ENCODE measurements at regions not wholly inside any gene's neighbourhood (a gene's known extent, or its start where the extent isn't known, plus 50 kb on each side); places are given as distances from the start of the nearest gene placed in this dataset.

DNA sequence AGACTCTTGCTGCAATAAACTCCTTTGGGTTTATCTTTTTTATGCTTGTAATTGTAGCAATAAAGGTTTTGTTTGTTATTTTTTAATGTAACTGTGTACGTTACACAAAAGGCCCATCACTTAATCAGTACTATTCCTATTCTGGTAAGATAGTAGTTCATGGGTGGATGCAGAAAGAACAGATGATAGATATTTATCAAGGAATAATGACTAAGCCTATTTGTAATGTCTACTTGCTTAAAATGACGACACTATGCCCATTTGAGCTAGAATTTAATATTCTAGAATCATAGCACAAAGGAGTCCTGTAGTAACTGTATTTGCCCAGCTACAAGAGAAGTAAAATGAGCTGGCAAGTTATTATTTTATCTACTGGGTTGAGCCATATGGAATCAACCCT lies 235.4 kb upstream of the DYNLRB2 start:
- no peak overlapping the region for H3K4me3 ChIP-seq (ENCODE audit: low read depth, low read length)
- TF ChIP-seq, protein P1, sequence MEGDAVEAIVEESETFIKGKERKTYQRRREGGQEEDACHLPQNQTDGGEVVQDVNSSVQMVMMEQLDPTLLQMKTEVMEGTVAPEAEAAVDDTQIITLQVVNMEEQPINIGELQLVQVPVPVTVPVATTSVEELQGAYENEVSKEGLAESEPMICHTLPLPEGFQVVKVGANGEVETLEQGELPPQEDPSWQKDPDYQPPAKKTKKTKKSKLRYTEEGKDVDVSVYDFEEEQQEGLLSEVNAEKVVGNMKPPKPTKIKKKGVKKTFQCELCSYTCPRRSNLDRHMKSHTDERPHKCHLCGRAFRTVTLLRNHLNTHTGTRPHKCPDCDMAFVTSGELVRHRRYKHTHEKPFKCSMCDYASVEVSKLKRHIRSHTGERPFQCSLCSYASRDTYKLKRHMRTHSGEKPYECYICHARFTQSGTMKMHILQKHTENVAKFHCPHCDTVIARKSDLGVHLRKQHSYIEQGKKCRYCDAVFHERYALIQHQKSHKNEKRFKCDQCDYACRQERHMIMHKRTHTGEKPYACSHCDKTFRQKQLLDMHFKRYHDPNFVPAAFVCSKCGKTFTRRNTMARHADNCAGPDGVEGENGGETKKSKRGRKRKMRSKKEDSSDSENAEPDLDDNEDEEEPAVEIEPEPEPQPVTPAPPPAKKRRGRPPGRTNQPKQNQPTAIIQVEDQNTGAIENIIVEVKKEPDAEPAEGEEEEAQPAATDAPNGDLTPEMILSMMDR (IDR thresholded peaks at IDR 0.05; ENCODE audit: insufficient read depth, low read depth, low read length, missing control alignments): no peak
- no peak for DNase-seq (ENCODE audit: low read depth)

DNA sequence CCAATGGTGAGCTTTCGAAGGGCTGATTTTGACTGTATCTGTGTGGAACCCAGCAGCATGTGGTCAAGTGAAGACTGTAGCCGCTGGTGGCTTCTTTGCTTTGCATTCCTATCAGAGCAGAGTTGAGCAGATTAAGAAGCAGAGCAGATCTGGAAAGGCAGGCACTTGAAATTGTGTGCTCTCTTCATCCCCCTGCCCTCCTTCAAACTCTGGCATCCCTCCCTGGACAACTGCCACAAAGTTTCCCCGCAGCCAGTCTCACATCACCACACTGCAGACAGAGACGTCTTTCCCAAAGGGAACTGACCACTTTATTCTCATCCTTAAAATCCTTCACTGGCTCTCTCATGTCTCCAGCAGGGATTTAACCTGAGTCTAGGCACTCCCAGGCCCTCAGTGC lies 237.1 kb upstream of the DYNLRB2 start:
- TF ChIP-seq, protein P1 (IDR thresholded peaks at IDR 0.05; ENCODE audit: insufficient read depth, low read depth, low read length, missing control alignments): no peak
- DNase-seq (ENCODE audit: low read depth): no peak

DNA sequence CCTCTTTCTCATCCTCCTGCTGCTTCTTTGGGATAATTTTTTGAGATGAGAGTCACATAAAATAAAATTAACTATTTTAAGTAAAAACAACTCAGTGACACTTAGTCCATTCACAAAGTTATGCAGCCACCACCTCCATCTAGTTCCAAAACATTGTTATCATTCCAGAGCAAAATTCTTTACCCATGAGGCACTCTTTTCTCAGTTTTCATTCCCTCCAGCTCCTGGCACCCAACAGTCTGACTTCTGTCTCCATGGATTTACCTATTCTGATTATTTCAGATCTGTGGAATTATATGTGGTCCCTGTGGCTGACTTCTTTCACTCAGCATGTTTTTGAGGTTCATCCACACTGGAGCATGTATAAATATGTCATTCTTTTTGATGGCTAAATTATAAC lies 239.9 kb upstream of the DYNLRB2 start:
- TF ChIP-seq, protein P1 (IDR thresholded peaks at IDR 0.05; ENCODE audit: insufficient read depth, low read depth, low read length, missing control alignments): no peak
- no peak overlapping the region for H3K4me3 ChIP-seq (ENCODE audit: low read depth, low read length)
- DNase-seq (ENCODE audit: low read depth): no peak

More for the DNA sequence above, 237.1 kb upstream of the DYNLRB2 start:
- H3K4me3 ChIP-seq (ENCODE audit: low read depth, low read length): no peak overlapping the region

DNA sequence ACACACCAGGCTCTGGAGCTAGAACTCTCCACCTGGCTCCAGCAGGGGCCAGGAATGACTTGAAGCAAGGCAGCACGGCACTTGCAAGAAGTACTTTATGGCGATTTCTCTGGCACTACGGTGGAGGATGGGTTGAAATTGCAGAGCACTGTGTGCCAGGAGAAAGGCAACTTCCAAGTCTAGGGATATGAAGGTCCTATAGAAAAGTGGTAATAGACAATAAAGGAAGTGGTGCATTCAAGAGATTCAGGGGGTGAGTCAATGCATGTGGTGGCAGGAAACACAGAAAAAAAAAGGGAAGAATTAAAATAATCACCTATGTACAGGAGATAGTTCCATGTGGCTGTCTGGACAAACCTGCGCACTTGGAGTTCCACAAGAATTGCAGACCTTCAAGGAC lies 240.3 kb upstream of the DYNLRB2 start:
- no peak overlapping the region for H3K4me3 ChIP-seq (ENCODE audit: low read depth, low read length)
- no peak for DNase-seq (ENCODE audit: low read depth)
- TF ChIP-seq, protein P1 (IDR thresholded peaks at IDR 0.05; ENCODE audit: insufficient read depth, low read depth, low read length, missing control alignments): no peak

DNA sequence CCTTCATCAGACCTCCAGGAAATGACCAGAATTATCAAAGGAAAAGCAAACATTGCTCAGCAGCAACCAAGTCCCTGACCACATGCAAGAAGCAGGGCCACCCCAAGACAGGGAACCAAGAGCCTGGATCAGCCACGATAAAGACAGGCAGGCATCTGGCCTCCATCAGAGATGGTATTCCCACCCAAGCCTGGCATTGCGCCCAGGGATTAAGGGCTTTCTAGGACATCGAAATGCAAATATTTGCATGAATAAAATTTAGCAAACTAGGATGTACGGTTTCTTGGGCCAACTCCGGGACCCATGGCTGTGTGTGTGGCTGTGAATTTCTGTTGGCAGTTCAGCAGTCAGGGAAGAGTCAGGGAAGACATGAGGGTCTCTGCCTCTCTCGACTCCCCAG lies 241.4 kb upstream of the DYNLRB2 start:
- TF ChIP-seq, protein P1 (IDR thresholded peaks at IDR 0.05; ENCODE audit: insufficient read depth, low read depth, low read length, missing control alignments): no peak
- H3K4me3 ChIP-seq (ENCODE audit: low read depth, low read length): no peak overlapping the region
- DNase-seq (ENCODE audit: low read depth): no peak

DNA sequence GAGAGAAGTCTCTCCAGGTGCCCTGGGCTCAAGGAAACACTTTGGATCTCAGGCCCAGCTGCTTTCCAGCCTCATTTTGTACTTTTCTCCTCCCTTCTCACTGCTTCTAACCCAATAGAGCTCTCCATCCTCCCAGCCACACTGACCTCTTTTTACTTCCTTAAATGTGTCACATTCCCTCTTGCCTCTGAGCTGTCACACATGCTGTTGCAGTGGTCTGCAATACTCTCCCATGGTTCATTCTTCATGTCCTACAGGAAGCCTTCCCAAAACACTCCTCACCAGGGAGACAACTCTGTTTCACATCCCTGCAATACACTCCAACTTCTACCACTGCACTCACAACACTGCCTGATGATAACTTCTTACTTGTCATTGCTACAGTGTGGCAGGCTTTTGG lies 242.1 kb upstream of the DYNLRB2 start:
- DNase-seq (ENCODE audit: low read depth): no peak
- H3K4me3 ChIP-seq (ENCODE audit: low read depth, low read length): no peak overlapping the region
- TF ChIP-seq, protein P1 (IDR thresholded peaks at IDR 0.05; ENCODE audit: insufficient read depth, low read depth, low read length, missing control alignments): no peak

DNA sequence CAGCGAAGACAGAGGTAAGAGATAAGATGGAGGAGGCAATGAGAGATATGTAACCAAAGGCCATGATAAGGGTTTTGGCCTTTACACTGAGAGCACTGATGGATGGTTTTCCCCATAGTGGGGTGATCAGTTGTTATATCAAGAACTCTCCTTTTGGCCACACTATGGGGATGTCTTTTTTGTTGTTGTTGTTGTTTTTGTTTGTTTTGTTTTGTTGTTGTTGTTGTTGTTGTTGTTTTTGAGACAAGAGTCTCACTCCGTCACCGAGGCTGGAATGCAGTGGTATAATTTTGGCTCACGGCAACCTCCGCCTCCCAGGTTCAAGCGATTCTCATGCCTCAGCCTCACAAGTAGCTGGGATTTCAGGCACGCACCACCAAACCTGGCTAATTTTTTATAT lies 244.8 kb upstream of the DYNLRB2 start:
- TF ChIP-seq, protein P1 (IDR thresholded peaks at IDR 0.05; ENCODE audit: insufficient read depth, low read depth, low read length, missing control alignments): no peak

More for the DNA sequence above, 244.8 kb upstream of the DYNLRB2 start:
- H3K4me3 ChIP-seq (ENCODE audit: low read depth, low read length): no peak overlapping the region
- no peak for DNase-seq (ENCODE audit: low read depth)

Measured in GM12865 (cell line).